ENCODE measurements at regions not wholly inside any gene's neighbourhood (a gene's known extent, or its start where the extent isn't known, plus 50 kb on each side); places are given as distances from the start of the nearest gene placed in this dataset.

GRCh38 chr4:119684463-119684862 is 55.9 kb upstream of the PDE5A start:
- Histone ChIP-seq H3K4me2 (ENCODE audit: control insufficient read depth, insufficient read depth) (no peak overlapping the region), H3K27ac (ENCODE audit: control insufficient read depth, insufficient read depth) (no peak overlapping the region), H3K4me3 (no peak overlapping the region), H3K27me3 (replicated peaks in 1 of 2; ENCODE audit: control insufficient read depth in 2 of 2, insufficient read depth in 2 of 2, low read length in 1 of 2) (no peaks in the 10 kb centered on the region), H3K4me1 (ENCODE audit: control insufficient read depth, insufficient read depth, low read length) (no peaks in the 10 kb centered on the region), H4K20me1 (ENCODE audit: control insufficient read depth, insufficient read depth) (no peaks in the 10 kb centered on the region), H3K36me3 (ENCODE audit: control insufficient read depth in 2 of 2, insufficient read depth in 2 of 2, low read length in 1 of 2) (no peaks in the 10 kb centered on the region), H3K9me3 (replicated peaks; ENCODE audit: control insufficient read depth, insufficient read depth, low read length) (no peaks in the 10 kb centered on the region), H3K79me2 (ENCODE audit: control insufficient read depth, insufficient read depth, low read length) (no peaks in the 10 kb centered on the region), H3K9ac (ENCODE audit: control insufficient read depth, insufficient read depth, low read length) (no peak overlapping the region), H2AFZ (ENCODE audit: control insufficient read depth, low read depth, low read length) (no peak overlapping the region)
- in situ Hi-C loops (cut with MboI) (no loop called here), intact Hi-C loops (cut with micrococcal nuclease; ENCODE audit: unreplicated experiment) (no loop called here)
- CTCF ChIA-PET: interaction anchor here (3.3 kb wide), 1 partner anchor 12 kb away, joined by 13 read pairs; no protein-coding TSS in a partner anchor
- BruUV-seq (replicated peaks): no TSS peak
- DNase-seq (ENCODE audit: low read depth, low spot score): no peak
- WGBS (ENCODE audit: insufficient coverage, insufficient replicate concordance, low lambda C conversion rate, missing lambda C conversion rate): 0% methylated on average over 4 of the region's 4 CpGs
- no peak for FAIRE-seq
- POLR2A ChIA-PET: no interaction called here
- RAD21 ChIA-PET (ENCODE audit: unreplicated experiment): no interaction called here
- TF ChIP-seq ATF7 (IDR thresholded peaks at IDR 0.05; ENCODE audit: low read depth) (no peak), NR2F1 (conservative IDR thresholded peaks at IDR 0.05) (peak; percentile 22; the same call in 1 of the 2 replicates), ZNF217 (IDR thresholded peaks at IDR 0.05) (no peak)
- ATAC-seq: no peak
- SMC1A ChIA-PET (ENCODE audit: uncharacterized antibody, unreplicated experiment): interaction anchor here (1.7 kb wide), 1 partner anchor 10 kb away, joined by 5 read pairs; no protein-coding TSS in a partner anchor

- H3K4me2 ChIP-seq (ENCODE audit: control insufficient read depth, insufficient read depth): no peak overlapping the region
- no peak overlapping the region for H3K9ac ChIP-seq (ENCODE audit: control insufficient read depth, insufficient read depth, low read length)
- ATAC-seq: no peak
- H4K20me1 ChIP-seq (ENCODE audit: control insufficient read depth, insufficient read depth): no peaks in the 10 kb centered on the region
- no peak overlapping the region for H3K27ac ChIP-seq (ENCODE audit: control insufficient read depth, insufficient read depth)
- H3K79me2 ChIP-seq (ENCODE audit: control insufficient read depth, insufficient read depth, low read length): no peaks in the 10 kb centered on the region
- SMC1A ChIA-PET (ENCODE audit: uncharacterized antibody, unreplicated experiment): interaction anchor here (3.0 kb wide), 1 partner anchor 11 kb away, joined by 12 read pairs; no protein-coding TSS in a partner anchor
- no peaks in the 10 kb centered on the region for H3K36me3 ChIP-seq (ENCODE audit: control insufficient read depth in 2 of 2, insufficient read depth in 2 of 2, low read length in 1 of 2)
- H2AFZ ChIP-seq (ENCODE audit: control insufficient read depth, low read depth, low read length): no peak overlapping the region
- H3K27me3 ChIP-seq (replicated peaks in 1 of 2; ENCODE audit: control insufficient read depth in 2 of 2, insufficient read depth in 2 of 2, low read length in 1 of 2): no peaks in the 10 kb centered on the region
- no peak for TF ChIP-seq ZNF207 (IDR thresholded peaks at IDR 0.05; ENCODE audit: borderline replicate concordance)
- intact Hi-C loops (cut with micrococcal nuclease; ENCODE audit: unreplicated experiment) (no loop called here), in situ Hi-C loops (cut with MboI) (no loop called here)
- H3K9me3 ChIP-seq (replicated peaks; ENCODE audit: control insufficient read depth, insufficient read depth, low read length): no peaks in the 10 kb centered on the region
- FAIRE-seq: no peak
- no peaks in the 10 kb centered on the region for H3K4me1 ChIP-seq (ENCODE audit: control insufficient read depth, insufficient read depth, low read length)
- WGBS (ENCODE audit: insufficient coverage, insufficient replicate concordance, low lambda C conversion rate, missing lambda C conversion rate): 36% methylated on average over 1 of the region's 1 CpG
- no peak for DNase-seq (ENCODE audit: low read depth, low spot score)
- CTCF ChIA-PET: interaction anchor here (3.3 kb wide), 1 partner anchor 11 kb away, joined by 13 read pairs; no protein-coding TSS in a partner anchor
- no peak overlapping the region for H3K4me3 ChIP-seq
- POLR2A ChIA-PET: no interaction called here
- BruUV-seq (replicated peaks): no TSS peak
- RAD21 ChIA-PET (ENCODE audit: unreplicated experiment): interaction anchor here (1.9 kb wide), 1 partner anchor 57 kb away, joined by 4 read pairs; no protein-coding TSS in a partner anchor
These were observed 54.9 kb upstream of the PDE5A start for GRCh38 chr4:119683518-119683917.

Measured in GM12878 (cell line).